22Rv1 (cell line): ENCODE measurements at regions not wholly inside any gene's neighbourhood (a gene's known extent, or its start where the extent isn't known, plus 50 kb on each side); places are given as distances from the start of the nearest gene placed in this dataset.

ENCODE experiments used
- ZFX ChIP-seq: fragments of 450-650 bp; IDR thresholded peaks from 2 replicates; pipeline ENCODE4 v1.6.1; 2017; ENCODE audit warnings: antibody characterized with exemption, borderline replicate concordance
- TF ChIP-seq, protein P1 (sequence below): fragments of 450-650 bp; IDR thresholded peaks from 2 replicates; pipeline ENCODE4 v1.5.1; 2017; ENCODE audit warnings: mild to moderate bottlenecking

DNA sequence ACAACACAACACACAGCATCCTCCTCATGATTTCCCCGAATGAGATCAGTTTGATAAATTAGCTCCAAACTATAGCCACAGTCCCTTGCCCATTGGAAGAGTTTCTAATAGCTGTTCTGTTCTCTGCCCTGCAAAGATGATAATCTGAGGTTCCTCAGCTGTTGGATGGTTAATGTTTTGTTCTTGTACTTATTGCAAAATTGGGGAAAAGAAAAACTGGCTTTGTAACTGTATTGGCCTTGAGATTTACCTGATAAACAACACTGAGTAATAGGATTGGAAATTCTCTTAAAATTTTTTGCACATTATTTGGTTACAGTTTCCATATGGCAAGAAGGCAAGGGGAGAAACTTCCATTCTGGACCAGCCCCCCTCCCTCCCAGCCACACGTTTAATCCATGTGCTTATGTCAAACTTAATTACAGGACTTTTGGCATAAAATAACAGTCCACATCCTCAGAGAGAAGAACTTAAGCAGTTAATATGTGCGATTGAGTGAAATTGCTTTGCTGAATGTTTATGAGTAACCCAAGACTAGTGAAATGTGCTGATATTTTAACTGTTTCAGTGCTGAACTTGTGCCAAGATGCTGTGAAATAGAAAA, 119.1 kb upstream of the ZFHX3 start:
- TF ChIP-seq, protein P1, sequence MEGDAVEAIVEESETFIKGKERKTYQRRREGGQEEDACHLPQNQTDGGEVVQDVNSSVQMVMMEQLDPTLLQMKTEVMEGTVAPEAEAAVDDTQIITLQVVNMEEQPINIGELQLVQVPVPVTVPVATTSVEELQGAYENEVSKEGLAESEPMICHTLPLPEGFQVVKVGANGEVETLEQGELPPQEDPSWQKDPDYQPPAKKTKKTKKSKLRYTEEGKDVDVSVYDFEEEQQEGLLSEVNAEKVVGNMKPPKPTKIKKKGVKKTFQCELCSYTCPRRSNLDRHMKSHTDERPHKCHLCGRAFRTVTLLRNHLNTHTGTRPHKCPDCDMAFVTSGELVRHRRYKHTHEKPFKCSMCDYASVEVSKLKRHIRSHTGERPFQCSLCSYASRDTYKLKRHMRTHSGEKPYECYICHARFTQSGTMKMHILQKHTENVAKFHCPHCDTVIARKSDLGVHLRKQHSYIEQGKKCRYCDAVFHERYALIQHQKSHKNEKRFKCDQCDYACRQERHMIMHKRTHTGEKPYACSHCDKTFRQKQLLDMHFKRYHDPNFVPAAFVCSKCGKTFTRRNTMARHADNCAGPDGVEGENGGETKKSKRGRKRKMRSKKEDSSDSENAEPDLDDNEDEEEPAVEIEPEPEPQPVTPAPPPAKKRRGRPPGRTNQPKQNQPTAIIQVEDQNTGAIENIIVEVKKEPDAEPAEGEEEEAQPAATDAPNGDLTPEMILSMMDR: no peak
- TF ChIP-seq ZFX: no peak
